Fibroblast of skin of right quadriceps (primary cell): ENCODE measurements at regions not wholly inside any gene's neighbourhood (a gene's known extent, or its start where the extent isn't known, plus 50 kb on each side); places are given as distances from the start of the nearest gene placed in this dataset.

Source experiments
- DNase-seq: peaks from one replicate; pipeline ENCODE4 v3.0.0-alpha.2; 2013

GRCh38 chr10:131425752-131426533, 114.4 kb upstream of the TCERG1L start:
- no peak for DNase-seq

- no peak for DNase-seq
Observed at GRCh38 chr10:131426534-131426898, 115.0 kb upstream of the TCERG1L start.

GRCh38 chr10:131427281-131427680, 115.8 kb upstream of the TCERG1L start:
- peak; percentile 3 for DNase-seq

- no peak for DNase-seq
Observed at GRCh38 chr10:131427901-131428300, 116.4 kb upstream of the TCERG1L start.

- DNase-seq = no peak
Observed at GRCh38 chr10:131429141-131429540, 117.6 kb upstream of the TCERG1L start.

GRCh38 chr10:131429942-131430341, 118.4 kb upstream of the TCERG1L start:
- DNase-seq = no peak

GRCh38 chr10:131430716-131431412, 119.3 kb upstream of the TCERG1L start:
- DNase-seq = no peak

GRCh38 chr10:131431533-131431932, 120.0 kb upstream of the TCERG1L start:
- DNase-seq = no peak

GRCh38 chr10:131431978-131432690, 120.6 kb upstream of the TCERG1L start:
- no peak for DNase-seq

GRCh38 chr10:131433568-131433967, 122.0 kb upstream of the TCERG1L start:
- no peak for DNase-seq

GRCh38 chr10:131435232-131435631, 123.7 kb upstream of the TCERG1L start:
- DNase-seq = no peak

GRCh38 chr10:131435760-131436457, 124.4 kb upstream of the TCERG1L start:
- DNase-seq = peak; percentile 29

GRCh38 chr10:131436458-131436857, 124.9 kb upstream of the TCERG1L start:
- DNase-seq = peak; percentile 38

- DNase-seq = no peak
Observed at GRCh38 chr10:131437556-131438475, 126.3 kb upstream of the TCERG1L start.

GRCh38 chr10:131438665-131439064, 127.1 kb upstream of the TCERG1L start:
- DNase-seq = no peak

GRCh38 chr10:131439705-131440104, 128.2 kb upstream of the TCERG1L start:
- DNase-seq = no peak

GRCh38 chr10:131440405-131441360, 129.2 kb upstream of the TCERG1L start:
- no peak for DNase-seq

- no peak for DNase-seq
Observed at GRCh38 chr10:131442271-131442670, 130.8 kb upstream of the TCERG1L start.

- no peak for DNase-seq
Observed at GRCh38 chr10:131444286-131444685, 132.8 kb upstream of the TCERG1L start.

- DNase-seq = no peak
Observed at GRCh38 chr10:131444862-131445461, 133.4 kb upstream of the TCERG1L start.
